Spinal cord (tissue), 9 donors: ENCODE measurements at regions not wholly inside any gene's neighbourhood (a gene's known extent, or its start where the extent isn't known, plus 50 kb on each side); places are given as distances from the start of the nearest gene placed in this dataset.

ENCODE experiments used
- DNase-seq, 6 donors: peaks; one replicate each; pipeline versions ENCODE4 v3.0.0 to v3.0.0-alpha.2; 2013 to 2015; ENCODE audit warnings: low spot score in 6 of 6, low read depth in 4 of 6
- H3K27ac ChIP-seq: one replicate; pipeline ENCODE4 v1.5.1; 2013; ENCODE audit warnings: low read depth, low read length, control low read depth
- H3K27me3 ChIP-seq: one replicate; pipeline ENCODE4 v1.6.1; 2013; ENCODE audit warnings: low read length; ENCODE audit not compliant: control insufficient read depth, insufficient read depth
- H3K36me3 ChIP-seq: one replicate; pipeline ENCODE4 v1.6.1; 2013; ENCODE audit warnings: low read length; ENCODE audit not compliant: control insufficient read depth, insufficient read depth
- H3K4me1 ChIP-seq: one replicate; pipeline ENCODE4 v1.6.1; 2013; ENCODE audit warnings: low read length; ENCODE audit not compliant: control insufficient read depth, insufficient read depth
- H3K4me3 ChIP-seq: one replicate; pipeline ENCODE4 v1.5.1; 2013; ENCODE audit warnings: low read depth, low read length, control low read depth
- H3K9me3 ChIP-seq: one replicate; pipeline ENCODE4 v1.6.1; 2013; ENCODE audit warnings: low read length; ENCODE audit not compliant: control insufficient read depth, insufficient read depth
- WGBS: methylation state at CpG from one replicate; pipeline ENCODE4 v1.1.5; 2013; ENCODE audit warnings: missing lambda C conversion rate; ENCODE audit not compliant: insufficient coverage; 5-methylcytosine and 5-hydroxymethylcytosine counted together
- donor health status: healthy.

DNA sequence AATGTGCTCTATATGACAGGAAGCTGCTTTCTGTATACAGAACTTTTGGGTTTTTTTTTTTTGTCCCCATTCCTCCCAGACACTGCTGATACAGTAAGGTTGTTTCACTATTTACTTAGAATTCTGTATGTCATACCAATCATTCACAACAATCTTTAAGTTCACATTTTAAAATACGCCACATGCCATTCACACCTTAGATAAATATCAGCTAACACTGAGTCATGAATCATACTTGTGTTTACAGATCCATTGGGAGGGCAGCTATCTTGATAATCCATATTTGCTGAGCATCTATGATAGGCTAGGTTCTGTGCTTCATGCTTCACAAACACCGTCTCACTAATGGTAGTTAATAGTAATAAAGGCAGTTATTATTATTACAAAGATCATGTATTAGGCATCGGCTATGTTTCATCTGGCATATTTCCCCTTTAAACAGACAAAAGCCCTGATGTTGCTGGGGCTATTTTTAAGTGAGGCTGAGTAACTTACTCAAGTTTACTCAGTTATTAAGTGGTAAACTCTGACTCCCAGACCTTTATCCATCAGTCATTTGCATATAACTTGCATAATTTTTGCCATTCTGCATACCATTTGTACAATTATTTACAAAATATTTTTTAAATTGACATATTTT lies 152.2 kb upstream of the HMHB1 start:
- no peaks in the 10 kb centered on the region for H3K4me1 ChIP-seq
- no peaks in the 10 kb centered on the region for H3K36me3 ChIP-seq
- DNase-seq: no peak
- no peaks in the 10 kb centered on the region for H3K9me3 ChIP-seq
- H3K4me3 ChIP-seq: no peak overlapping the region
- no peaks in the 10 kb centered on the region for H3K27me3 ChIP-seq
- no peak overlapping the region for H3K27ac ChIP-seq
- WGBS: no CpG with 5 or more reads among the region's 3 CpGs

DNA sequence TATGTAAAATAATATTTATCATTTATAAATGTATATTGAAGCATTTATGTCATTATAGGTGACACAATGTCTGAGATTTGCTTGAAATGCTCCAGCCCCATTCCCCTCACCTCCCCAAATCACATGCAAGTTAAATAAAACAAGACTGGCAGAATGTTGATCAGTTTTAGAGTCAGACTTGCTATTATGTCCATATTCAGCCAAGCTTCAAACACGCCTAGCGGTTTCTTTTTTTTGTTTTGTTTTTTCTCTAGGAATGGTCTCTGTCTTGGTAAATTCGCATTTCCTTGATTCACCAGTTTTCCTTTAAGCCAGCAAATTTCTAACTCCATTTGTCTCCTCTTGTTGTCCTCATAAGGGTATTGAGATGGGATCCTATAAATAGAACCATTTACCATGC lies 153.0 kb upstream of the HMHB1 start:
- no peak for DNase-seq
- no peak overlapping the region for H3K27ac ChIP-seq
- H3K4me1 ChIP-seq: no peaks in the 10 kb centered on the region
- no CpG with 5 or more reads among the region's 3 CpGs for WGBS
- no peak overlapping the region for H3K4me3 ChIP-seq
- H3K9me3 ChIP-seq: no peaks in the 10 kb centered on the region
- no peaks in the 10 kb centered on the region for H3K36me3 ChIP-seq
- no peaks in the 10 kb centered on the region for H3K27me3 ChIP-seq

DNA sequence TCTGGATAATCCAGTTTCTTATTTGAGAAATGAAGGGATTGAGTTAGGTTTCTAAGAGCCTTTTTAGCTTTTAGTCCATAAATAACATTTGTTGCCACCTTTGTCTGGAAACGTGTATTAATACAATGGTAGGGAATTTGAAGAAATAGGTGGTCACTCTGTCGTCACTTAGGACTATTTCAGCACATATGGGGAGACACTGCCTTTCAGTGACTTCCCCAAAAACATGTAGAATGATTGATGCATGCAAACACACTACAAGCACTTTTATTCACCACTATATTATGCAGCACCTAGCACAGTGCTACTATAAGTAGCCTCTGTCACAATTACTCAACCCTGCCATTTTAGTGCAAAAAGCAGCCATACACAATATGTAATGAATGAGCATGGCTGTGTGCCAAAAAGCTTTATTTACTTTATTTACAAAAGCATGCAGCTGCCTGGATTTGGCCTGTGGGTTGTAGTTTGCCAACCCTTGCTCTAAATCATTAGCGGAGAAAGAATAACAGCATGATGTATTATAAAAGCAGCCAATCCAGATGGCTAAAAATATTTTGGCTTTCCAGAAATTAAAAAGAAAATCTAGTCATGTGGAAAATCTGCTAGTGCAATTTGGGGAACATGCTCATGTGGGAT lies 154.2 kb upstream of the HMHB1 start:
- peak in 2 of 6 donors; percentile 76 to 77 for DNase-seq
- Histone ChIP-seq H3K27ac (no peak overlapping the region), H3K27me3 (no peaks in the 10 kb centered on the region), H3K4me1 (no peaks in the 10 kb centered on the region), H3K9me3 (no peaks in the 10 kb centered on the region), H3K4me3 (no peak overlapping the region), H3K36me3 (no peaks in the 10 kb centered on the region)
- no CpG with 5 or more reads among the region's 3 CpGs for WGBS

DNA sequence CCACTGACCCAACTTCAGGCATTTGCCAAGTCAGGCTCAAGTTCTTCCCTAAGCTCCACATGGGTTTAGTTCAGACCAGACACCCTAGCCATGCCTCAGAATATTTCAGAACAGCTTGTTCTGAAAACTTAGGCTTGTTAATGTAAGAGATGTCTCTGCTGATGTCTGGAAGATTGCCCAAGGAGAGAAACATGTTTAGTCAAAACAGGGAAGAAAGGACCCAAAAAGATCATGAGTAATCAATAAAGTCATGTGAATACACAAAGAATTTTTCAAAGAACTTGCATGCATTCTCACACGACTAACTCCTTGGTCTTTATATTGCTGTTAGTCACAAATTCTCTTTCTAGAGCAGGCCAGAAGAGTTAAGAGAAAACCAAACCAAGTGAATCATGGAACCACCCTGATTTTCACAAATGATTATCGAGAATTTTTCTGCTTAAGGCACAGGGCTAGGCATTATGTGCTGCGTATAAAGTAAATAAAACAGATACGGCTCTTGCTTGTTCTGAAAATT lies 158.1 kb upstream of the HMHB1 start:
- Histone ChIP-seq H3K4me3 (no peak overlapping the region), H3K4me1 (no peaks in the 10 kb centered on the region), H3K36me3 (no peaks in the 10 kb centered on the region), H3K27me3 (no peaks in the 10 kb centered on the region), H3K27ac (no peak overlapping the region), H3K9me3 (no peaks in the 10 kb centered on the region)
- DNase-seq: no peak
- WGBS: no CpG with 5 or more reads among the region's 4 CpGs

DNA sequence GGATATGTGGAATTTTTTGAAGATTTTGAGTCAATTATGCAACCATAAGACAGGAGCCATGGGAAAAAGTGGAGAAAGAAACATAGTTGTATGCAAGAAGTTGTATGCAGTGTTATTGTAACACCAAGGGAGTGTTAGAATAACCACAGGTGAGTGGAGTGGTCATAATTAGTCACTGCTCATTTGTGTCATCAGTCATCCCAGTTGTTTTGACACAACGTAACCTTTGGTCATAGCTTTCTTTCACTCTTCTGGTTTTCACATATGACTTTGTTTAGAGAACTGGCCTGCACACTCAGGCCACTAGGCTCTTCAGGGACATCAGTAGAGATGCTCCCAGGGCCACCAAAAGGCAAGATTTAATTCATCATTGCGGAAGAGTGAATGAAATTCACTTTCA lies 158.7 kb upstream of the HMHB1 start:
- H3K27ac ChIP-seq: no peak overlapping the region
- 90% methylated on average over 2 of the region's 2 CpGs for WGBS
- DNase-seq: no peak
- H3K9me3 ChIP-seq: no peaks in the 10 kb centered on the region
- no peak overlapping the region for H3K4me3 ChIP-seq
- H3K4me1 ChIP-seq: no peaks in the 10 kb centered on the region
- H3K36me3 ChIP-seq: no peaks in the 10 kb centered on the region
- no peaks in the 10 kb centered on the region for H3K27me3 ChIP-seq

DNA sequence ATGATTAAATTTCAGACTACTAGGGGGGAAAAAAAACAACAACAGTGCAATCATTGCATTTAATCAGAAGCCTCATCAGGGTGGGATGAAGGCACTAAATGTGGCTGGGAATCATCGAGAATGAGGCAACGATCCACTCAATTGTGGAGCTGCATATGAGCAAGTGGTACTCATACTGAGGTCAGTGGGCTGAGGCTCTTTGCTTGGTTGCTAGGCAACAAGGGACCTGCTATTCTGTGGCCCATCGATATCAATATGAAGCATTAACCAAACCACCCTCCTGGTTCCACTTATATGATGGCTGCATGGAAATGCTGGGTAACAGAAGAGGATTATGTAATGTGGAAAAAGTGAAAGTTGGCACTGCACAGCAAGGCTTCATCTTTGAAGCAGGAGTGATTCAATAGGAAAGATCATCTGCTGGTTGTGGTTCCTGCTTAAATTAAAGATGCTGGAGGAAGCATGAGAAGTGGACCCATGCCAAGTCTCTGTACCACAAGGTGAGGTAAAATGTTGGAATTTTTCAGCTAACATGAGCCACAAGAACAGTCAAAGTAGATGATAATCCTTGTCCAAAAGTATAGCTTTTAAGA lies 159.8 kb upstream of the HMHB1 start:
- peak in 2 of 6 donors; percentile 22 to 77 for DNase-seq
- WGBS: 38% methylated on average over 2 of the region's 3 CpGs
- no peak overlapping the region for H3K27ac ChIP-seq

DNA sequence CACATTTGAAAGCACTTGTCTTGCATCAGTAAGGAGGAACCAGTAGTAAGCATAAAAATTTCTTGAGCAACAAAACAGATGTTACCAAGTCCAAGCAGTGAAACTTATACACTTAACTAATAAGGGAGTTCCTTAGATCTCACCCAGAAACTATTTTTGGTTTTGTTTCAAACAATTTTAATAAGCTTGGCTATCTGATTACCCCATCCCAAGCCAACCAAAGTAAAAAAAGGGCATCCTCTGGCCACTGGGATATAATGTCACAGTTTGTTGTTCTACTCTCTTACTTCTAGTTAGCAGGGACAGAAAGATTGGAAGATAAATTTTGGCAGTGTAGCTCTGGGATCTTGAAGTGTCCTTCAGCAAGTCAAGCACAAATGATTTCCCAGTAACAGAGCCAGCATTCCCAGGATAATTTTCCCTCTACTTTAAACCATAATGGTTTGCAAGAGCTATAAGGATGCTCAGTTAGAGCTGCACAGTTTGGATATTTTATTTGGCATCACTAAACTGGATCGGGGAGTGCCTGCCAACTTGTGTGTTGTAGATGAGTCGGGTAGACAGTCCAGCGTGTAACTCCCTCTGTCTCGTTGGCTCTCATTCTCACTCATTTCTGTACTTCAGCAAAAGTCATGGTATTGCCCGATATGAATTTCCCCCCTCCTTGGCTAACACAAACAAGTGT lies 161.9 kb upstream of the HMHB1 start:
- Histone ChIP-seq H3K36me3 (no peaks in the 10 kb centered on the region), H3K9me3 (no peaks in the 10 kb centered on the region), H3K4me3 (no peak overlapping the region), H3K27me3 (no peaks in the 10 kb centered on the region), H3K27ac (no peak overlapping the region), H3K4me1 (no peaks in the 10 kb centered on the region)
- peak in 2 of 6 donors; percentile 38 to 87 for DNase-seq
- WGBS: 40% methylated on average over 1 of the region's 5 CpGs

More for the DNA sequence above, 159.8 kb upstream of the HMHB1 start:
- Histone ChIP-seq H3K4me3 (no peak overlapping the region), H3K4me1 (no peaks in the 10 kb centered on the region), H3K27me3 (no peaks in the 10 kb centered on the region), H3K9me3 (no peaks in the 10 kb centered on the region), H3K36me3 (no peaks in the 10 kb centered on the region)

DNA sequence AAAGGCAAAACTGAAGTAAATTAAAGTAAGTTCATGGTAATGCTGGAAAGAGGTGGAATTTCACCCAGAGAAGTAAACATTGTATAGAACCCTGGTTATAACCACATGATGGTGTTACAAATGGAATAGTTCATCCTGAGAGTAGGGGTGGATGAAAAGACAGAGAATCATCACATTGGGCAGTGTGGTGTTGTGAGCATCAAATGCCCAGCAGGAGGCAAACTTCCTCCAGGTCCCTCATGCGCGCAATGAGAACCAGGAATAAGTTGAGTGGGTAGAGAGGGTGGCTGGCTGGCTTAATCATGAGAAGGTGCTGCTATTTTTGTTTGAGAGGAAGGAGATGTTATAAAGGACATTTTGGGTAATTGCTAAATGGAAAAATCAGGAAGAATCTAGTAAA lies 163.3 kb upstream of the HMHB1 start:
- WGBS: 97% methylated on average over 2 of the region's 2 CpGs
- Histone ChIP-seq H3K36me3 (no peaks in the 10 kb centered on the region), H3K27ac (no peak overlapping the region), H3K9me3 (no peaks in the 10 kb centered on the region), H3K4me3 (no peak overlapping the region), H3K4me1 (no peaks in the 10 kb centered on the region), H3K27me3 (no peaks in the 10 kb centered on the region)
- no peak for DNase-seq

DNA sequence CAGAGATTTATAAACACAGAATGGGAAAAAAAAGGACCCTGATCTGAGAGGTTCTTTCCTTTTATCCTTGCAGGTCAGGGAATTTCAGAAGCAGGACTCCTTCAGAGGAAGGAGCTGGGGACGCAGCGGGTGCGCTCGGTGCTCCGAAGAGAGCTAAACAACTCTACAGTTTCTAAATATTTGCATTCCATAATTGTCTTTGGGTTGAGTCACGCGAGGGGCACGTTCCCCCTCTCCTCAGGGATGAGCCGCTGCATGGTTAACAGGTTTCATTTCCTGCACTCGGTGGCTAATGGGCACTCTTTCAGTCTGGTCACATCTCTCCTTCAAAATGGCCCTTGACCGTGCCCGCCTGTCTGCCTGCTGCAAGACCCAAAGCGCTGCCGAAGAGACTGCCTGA lies 165.0 kb upstream of the HMHB1 start:
- Histone ChIP-seq H3K4me3 (no peak overlapping the region), H3K27ac (no peak overlapping the region), H3K4me1 (no peaks in the 10 kb centered on the region), H3K36me3 (no peaks in the 10 kb centered on the region), H3K9me3 (no peaks in the 10 kb centered on the region), H3K27me3 (no peaks in the 10 kb centered on the region)
- DNase-seq: peak in 1 of 6 donors; percentile 19
- 79% methylated on average over 14 of the region's 14 CpGs for WGBS
